GM11168 (cell line): ENCODE measurements at regions not wholly inside any gene's neighbourhood (a gene's known extent, or its start where the extent isn't known, plus 50 kb on each side); places are given as distances from the start of the nearest gene placed in this dataset.
"Not testable (repeated sequence)": the region's sequence is repeated elsewhere in the genome, so short reads cannot be mapped to it uniquely, and the experiment has no call there.

Experiments
- in situ Hi-C: fragments of 300-500 bp; cut with MboI; formaldehyde crosslinking; loops from one replicate; pipeline ENCODE4 v1.12.0; 2022; ENCODE audit warnings: low sequenced_read_pairs; ENCODE audit not compliant: unreplicated experiment

DNA sequence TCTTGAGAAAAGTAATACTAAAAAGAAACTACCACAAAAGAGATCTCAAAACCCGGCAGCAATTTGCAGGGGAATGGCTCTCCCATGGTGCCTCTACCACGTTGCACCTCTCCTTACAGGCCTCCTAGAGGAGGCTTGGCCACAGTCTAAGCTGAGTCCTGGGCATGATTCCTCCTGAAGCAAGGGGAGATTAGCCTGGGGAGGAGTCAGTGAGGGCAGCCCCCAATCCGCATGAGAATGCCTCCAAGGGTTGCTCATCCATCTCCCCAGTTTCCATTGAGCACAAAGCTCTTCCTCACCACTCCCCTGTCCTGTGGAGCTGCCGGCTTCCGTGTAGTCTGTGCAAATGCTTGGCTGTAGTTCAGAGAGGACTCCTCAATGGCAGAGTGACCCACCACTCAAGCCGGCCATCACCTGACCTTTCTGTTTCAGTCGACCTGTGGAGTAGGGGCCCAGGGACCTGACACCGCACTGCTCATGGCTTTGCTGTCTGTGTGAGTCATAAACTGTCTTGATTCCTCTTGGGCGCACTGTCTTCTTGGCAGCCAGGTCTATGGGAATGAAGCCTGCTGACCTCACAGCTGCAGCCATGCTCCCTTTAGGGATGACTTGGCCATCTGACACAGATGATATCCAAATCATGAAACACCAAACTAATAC is 224.2 kb upstream of the SGCG start:
- in situ Hi-C loops, result not testable (repeated sequence)

DNA sequence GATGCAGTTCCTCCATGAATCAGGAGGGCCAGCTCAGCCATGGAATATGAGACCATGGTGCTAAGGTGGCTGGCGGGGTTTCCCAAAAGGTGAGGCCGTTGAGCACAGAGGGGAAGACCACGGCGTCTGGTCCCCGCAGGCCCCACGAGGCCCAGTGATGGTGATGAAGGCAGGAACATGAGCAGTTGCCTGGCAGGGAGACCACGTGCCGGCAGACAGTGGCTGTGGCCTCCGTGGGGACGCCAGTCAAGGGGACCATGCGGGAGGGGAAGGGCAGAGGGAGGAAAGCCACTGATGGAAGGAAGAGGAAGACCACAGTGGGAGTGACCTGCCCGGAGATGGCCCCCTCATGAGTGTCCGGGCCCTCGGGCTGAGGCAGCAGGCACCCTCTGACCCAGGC is 220.9 kb upstream of the SGCG start:
- in situ Hi-C loops, result loop anchor here (5.0 kb wide), 1 partner anchor 1427 kb away; no protein-coding TSS in a partner anchor

DNA sequence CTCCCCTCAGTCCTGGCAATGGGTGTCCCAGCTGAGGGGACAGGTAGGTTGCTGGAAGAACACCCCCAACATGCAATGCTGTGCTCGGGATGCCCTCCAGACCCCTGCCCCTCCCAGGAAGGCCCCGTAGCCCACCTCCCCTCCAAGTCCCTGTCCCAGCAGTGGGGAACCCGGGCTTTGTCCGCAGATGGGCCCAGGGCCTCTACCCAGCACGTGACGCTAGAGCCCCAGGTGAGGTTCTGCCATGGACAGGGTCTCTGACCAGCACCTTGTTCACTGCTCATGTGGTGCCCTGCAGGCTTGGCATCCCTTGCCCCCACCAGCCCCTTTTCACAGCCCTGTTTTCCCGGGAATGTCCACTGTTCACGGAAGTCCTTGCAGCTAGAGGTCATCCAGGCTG is 220.0 kb upstream of the SGCG start:
- in situ Hi-C loops, result loop anchor here (5.0 kb wide), 1 partner anchor 1426 kb away; no protein-coding TSS in a partner anchor

DNA sequence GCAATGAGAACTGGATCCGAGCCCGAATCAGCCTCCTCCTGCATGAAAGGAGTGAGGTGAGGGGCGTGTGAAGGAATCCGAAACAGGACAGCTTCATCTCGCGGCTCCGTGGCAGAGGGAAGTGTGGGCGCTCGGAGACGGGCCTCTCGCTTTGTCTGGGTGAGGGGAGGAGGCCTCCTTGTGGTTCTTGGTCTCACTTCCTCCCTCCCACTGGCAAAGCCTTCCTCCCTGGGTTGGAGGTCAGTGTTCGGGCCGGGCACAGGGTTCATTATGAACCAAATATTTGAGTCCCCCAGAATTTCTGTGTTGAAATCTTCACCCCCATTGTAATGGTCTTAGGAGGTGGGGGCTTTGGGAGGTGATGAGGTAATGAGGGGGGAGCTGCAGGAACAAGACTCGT is 219.4 kb upstream of the SGCG start:
- in situ Hi-C loops, result loop anchor here (5.0 kb wide), 1 partner anchor 1426 kb away; no protein-coding TSS in a partner anchor

DNA sequence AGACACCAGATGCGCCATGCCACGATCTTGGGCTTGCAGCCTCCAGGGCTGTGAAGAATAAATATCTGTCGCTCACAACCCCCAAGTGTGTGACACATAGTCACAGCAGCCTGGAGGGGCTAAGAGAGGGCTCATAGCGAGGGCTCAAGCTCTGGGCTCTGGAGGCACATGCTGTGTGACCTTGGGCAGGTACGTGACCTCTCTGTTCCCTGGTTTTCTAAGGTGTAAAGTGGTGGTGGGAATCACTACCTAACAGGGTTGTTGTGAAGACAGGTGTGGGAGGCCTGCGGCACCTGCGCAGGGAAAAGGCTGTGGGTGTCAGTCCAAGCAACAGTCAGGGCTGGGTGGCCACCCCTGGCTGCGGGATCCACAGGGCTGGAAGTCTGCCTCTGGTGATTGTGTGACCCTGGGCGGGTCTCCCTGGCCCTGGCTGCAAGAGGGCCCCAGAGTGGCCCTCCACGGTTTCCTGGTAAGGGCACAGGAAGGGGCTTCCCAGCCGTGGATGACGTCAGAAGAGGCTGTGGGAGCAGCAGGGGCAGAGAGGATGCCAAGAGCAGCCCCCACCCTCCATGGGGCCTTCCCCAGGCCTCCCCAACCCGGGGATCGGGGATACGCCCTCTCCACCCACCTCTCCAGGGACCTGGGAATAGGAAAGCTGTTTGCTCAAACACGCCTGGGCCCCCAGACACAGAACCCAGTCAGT is 218.8 kb upstream of the SGCG start:
- in situ Hi-C loops, result loop anchor here (5.0 kb wide), 1 partner anchor 1425 kb away; no protein-coding TSS in a partner anchor

DNA sequence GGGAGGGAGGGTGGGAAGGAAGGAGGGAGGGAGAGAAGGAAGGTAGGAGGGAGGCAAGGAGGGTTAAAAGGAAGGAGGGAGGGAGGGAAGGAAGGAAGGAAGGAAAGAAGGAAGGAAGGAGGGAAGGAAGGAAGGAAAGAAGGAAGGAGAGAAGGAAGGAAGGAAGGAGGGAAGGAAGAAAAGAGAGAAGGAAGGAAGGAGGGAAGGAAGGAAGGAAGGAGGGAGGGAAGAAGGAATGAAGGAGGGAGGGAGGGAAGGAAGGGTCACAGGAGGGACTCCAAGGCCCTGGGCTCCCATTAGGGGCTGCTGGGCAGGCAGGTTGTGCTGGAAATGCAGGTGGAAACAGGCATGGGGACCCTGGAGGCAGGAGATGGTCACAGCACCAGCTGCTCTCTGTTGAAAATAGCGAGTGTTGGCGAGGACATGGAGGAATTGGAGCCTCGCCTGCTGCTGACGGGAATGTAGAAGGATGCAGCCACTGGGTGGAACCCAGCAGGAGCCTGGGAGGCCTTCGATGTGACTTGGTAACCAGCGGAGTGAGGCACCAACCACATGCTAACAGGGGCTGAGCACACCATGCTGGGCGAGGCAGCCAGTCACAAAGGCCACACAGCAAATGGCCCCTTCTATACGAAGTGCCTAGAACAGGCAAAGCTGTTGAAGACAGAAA is 217.3 kb upstream of the SGCG start:
- in situ Hi-C loops, result loop anchor here (5.0 kb wide), 1 partner anchor 1424 kb away; no protein-coding TSS in a partner anchor

DNA sequence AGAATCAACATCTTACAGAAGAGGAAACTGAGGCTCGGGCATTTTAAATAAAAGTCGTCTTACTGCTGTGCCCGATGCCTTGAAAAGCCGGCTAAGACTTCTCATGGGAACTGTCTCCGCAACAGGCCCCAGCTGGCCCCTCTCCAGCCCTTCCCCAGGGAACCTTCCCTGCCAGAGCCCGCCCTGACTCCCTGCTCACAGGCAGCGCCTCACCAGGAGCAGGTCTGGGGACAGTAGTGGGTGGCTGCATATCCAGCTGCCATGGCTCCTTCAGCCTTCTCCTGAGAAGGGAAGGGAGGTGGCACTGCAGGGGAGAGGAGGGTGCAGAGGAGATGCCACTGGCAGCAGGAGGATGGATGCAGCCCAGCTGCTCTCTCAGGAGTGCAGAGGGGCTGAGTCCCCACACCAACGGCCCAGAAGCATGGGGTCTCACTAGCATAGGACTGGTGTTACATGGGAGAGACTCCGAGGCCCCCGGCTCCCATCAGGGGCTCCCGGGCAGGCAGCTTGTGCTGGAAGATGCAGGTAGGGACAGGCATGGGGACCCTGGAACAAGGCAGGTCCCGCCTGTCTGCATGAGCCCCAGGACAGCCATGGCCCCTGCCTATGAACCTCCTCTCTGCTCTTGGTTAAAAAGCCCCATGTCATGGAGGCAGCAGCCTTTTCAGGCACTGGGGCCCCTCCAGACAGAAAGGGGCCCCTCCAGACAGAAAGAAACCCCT is 216.4 kb upstream of the SGCG start:
- in situ Hi-C loops, result loop anchor here (5.0 kb wide), 1 partner anchor 1423 kb away; no protein-coding TSS in a partner anchor

DNA sequence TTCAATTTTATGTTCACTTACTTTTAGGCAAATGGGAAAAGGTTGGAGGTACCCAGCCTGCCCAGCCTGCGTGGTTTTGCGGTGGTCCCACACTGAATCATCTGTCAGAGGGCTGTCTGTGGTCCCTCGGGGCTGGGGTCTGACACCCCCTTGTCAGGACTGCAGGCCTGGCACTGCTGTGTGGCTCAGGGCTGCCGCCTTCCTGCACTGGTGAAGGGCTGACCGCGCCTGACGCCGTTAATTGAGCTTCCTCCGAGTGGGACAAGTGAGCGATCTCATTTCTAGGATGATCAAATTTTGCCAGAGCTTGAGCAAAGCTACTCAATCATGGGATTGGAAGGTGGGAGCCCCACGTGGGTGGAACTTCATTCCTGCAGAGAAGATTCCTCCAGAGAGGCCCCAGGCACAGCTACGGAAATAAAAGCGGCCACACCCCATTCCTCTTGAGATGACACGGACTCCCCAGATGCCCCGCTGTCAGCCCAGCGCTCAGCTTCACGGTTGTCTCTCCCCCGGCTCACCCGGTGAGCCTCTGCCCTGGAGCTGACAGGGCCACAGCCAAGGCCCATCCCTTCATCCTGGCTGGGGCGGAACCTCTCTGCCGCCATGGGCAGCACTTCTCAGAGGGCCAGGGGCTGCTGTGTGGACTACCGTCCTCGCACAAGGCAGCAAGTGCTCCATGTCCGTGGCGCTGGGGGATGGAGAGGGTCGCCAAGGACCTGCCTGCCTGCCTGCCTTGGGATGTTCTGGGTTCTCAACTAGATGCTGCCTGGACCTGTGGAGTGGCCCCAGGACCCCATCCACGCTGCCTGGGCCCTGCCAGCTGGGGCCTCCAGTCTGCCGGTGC is 215.5 kb upstream of the SGCG start:
- in situ Hi-C loops, result not testable (repeated sequence)

DNA sequence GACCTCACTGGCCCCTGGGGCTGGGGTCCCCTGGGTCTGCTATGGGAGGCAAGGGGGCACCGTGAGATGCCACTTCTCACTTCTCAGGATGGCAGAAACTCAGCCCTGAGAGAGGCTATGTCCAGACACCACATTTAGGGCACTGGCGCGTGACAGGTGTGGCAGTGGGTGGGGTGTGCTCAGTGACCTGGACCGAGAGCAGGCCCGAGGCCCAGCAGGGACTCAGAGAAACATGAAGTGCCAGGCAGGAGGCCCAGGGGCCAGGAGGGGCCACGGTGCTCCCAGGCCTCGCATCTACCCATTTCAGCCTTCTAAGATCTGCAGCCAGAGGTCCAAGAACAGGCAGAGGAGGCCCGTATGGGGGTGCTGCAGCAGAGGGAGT is 214.9 kb upstream of the SGCG start:
- in situ Hi-C loops, result not testable (repeated sequence)

DNA sequence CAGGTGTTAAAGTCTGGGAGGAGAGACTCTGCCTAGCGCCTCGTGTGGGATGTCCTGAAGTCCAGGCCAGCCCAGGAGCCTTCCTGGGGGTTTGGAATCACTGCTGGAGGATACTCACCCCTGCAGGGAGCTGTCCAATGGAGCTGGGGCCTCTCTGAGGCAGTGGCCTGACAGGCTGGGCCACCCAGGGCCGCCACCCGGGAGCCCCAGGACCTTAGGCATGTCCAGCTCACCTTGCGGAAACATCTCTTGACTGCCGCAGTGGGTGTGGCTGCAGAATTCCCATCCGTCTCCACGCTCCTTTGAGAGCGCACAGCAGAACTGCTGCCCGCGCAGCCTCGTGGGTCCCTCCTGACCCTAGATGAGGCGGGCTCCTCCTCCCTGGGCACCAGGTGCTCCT is 214.0 kb upstream of the SGCG start:
- in situ Hi-C loops, result not testable (repeated sequence)

DNA sequence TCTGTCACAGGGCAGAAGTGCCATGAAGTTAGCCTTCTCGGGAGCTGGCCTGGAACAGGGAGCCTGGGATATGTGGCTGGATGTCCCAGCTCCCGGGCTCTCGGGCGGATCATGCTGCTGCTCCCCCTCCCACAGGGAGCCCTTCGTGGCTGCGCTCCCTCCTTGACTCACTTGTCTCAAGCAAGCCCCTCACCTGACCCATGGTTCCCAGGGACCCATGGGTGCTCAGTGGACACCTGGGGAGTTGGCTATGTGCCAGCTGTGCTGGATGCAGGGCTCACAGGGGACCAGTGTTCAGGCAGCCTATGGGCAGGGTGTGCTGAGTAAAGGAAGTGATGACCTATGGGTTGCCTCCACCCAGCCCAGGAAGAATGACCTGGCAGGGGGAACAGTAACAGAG is 213.1 kb upstream of the SGCG start:
- in situ Hi-C loops, result no loop called here

DNA sequence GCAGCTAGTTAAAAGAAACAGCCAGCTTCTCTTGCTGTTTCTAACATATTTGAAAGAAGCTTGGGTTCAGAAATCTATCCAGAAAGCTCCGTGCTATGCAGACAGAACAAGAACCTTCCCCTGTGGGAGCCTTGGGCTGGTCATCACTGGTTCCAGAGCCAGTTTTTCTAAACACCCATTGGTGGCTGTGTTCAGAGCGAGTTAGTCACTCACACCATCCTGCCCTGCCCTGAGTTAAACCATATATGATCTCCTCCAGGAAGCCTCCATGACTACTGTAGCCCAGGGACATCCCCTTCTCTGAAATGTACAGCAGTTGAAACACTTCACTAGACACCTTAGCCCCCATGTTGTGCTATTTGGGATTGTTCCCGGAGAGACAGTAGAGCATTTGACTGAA is 200.8 kb upstream of the SGCG start:
- in situ Hi-C loops, result no loop called here

DNA sequence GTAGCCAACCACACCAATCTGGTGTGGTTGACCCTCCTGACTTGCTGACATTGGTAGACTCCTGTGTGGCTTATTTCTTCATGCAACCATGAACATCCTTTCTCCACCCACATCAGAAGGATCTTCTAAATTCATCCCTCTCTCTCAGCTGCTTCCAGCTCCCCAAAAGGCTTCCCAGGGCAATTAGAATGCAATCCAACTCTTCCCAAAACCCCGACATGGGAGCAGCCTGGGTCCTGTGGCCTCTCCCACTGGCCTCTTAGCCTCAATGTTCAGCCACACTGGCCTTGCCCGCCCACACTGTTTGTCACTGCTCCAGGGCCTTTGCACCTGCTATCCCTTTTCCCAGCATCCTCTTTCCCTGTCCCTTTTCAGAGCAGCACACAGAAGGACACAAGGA is 199.8 kb upstream of the SGCG start:
- in situ Hi-C loops, result no loop called here

DNA sequence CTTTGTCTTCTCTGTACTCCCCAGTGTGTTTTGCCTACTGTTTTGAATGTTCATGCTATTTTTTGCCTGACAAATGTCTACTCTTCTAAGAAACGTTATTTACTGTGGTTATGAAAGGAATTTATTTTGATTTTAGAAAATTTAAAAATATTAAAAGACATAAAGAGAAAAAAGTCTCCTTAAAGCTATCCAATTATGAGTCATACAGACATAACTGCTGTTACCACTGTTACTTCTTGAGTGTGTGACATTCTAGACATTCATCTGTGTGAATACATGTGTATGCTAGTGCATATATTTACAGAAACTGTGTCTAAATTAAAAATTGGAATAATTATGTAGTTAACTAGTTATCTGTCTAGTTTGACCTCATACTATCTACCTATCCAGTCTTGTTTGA is 187.6 kb upstream of the SGCG start:
- in situ Hi-C loops, result no loop called here

DNA sequence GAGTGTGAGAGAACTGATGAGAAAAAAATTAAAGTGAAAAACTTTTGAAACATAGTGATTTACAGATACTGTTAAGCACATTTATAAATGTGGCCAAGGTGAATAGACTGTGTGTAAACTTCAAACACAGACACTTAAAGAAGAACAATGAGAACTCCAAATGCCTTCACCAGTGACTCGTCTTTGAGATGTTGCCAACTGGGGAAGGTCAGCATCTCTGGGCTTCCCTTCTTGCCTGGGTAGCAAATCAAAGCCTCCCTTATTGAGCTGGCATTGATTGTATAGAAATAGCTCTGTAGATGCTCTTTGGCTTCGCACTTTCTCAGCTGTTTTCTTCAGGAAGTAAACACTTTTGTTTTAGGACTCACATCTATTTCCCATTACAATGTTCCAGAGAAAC is 177.3 kb upstream of the SGCG start:
- in situ Hi-C loops, result no loop called here

DNA sequence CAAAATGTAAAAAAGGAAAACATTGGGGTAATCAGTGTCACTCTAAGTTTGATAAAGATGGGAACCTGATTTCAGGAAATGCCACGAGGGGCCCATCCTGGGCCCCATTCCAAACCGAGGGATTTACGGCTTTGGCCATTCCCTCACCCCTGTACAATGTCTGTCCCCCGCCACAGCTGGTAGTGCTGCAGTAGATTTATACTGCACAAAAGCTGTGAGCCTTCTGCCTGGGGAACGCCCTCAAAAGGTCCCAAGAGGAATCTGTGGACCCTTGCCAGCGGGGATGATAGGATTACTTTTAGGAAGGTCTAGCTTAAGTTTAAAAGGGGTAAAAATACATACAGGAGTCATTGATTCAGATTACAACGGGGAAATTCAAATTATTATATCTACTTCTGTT is 173.4 kb upstream of the SGCG start:
- in situ Hi-C loops, result no loop called here

DNA sequence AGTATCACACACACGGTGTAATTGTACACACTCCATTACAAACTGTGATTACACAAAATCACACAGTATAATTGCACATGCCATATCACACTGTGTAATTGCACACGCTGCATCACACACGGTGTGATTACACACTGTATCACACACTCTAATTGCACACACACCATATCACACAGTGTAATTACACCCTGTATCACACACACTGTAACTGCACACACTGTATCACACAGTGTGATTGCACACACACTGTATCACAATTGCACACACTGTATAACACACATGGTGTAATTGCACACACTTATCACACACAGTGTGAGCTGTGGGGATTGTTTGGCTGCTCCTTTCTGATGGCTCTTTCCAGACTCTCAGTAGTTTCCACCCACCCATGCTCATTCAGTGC is 162.6 kb upstream of the SGCG start:
- in situ Hi-C loops, result no loop called here

DNA sequence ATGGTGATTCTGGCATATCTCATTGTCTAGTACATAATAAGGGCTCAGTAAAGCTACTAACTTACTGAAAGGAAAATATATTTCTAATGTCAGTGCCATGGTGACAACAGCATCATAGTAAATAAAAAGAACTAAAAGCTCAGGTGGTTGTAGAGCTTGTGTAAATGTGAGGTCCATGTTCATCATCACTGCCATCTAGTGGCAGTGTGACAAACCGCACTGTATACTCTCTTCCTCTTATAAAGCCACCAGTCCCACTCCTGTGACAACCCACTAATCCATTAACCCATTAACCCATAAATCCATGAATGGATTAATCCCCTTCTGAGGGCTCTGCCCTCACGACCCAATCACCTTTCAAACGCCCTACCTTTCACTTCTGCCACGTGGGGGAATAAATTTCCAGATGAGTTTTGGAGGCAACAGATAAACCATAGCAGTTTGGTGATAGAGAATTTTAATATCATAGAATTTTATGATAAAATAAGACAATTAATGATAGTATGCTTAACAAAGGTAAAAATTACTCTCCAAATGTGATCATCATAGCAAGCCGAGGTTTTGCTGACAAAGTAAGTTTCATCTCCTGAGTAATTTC is 160.4 kb upstream of the SGCG start:
- in situ Hi-C loops, result no loop called here

DNA sequence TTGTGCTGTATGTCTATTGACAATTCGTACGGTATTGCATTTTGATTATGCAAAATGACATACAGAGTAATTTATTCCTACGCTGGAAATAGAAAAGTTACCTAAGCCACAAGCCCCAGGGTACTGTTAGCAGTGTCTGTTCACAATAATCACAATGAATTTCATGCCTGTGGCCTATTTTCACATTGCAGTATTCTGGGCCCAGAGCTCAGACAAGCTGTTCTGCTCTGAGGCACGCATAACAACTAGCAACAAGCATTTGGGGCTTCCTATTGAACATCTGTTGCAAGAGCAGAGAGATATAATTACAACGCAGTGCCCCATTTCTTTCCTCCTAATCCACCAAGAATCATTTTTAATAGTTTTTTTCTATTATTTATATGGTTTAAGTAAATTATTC is 158.9 kb upstream of the SGCG start:
- in situ Hi-C loops, result no loop called here
